ENCODE measurements at regions not wholly inside any gene's neighbourhood (a gene's known extent, or its start where the extent isn't known, plus 50 kb on each side); places are given as distances from the start of the nearest gene placed in this dataset.

- TF ChIP-seq CHD1 (IDR thresholded peaks at IDR 0.05; ENCODE audit: low read depth, low read length) (no peak), MAFK (IDR thresholded peaks at IDR 0.05; ENCODE audit: low read depth, low read length) (no peak), EZH2 (IDR thresholded peaks at IDR 0.05; ENCODE audit: low read depth, low read length, severe bottlenecking) (no peak)
These were observed 230.7 kb upstream of the FGGY start (continued) for GRCh38 chr1:59066236-59066635.

All from H1 (cell line).